IPS-20b (cell line): ENCODE measurements at regions not wholly inside any gene's neighbourhood (a gene's known extent, or its start where the extent isn't known, plus 50 kb on each side); places are given as distances from the start of the nearest gene placed in this dataset.

Experiments used
- H3K27ac ChIP-seq: one replicate; pipeline ENCODE4 v1.5.1; 2013; ENCODE audit warnings: low read length
- H3K27me3 ChIP-seq: 2 replicates; pipeline ENCODE4 v1.6.1; 2013; ENCODE audit warnings: mild to moderate bottlenecking, low read length, inconsistent platforms; ENCODE audit not compliant: insufficient read depth
- H3K36me3 ChIP-seq: 2 replicates; pipeline ENCODE4 v1.6.1; 2013; ENCODE audit warnings: low read depth, mild to moderate bottlenecking, inconsistent platforms, low read length, moderate library complexity; ENCODE audit not compliant: insufficient read depth
- H3K4me1 ChIP-seq: 2 replicates; pipeline ENCODE4 v1.6.1; 2013; ENCODE audit warnings: mild to moderate bottlenecking, control low read depth, inconsistent platforms, low read length, moderate library complexity; ENCODE audit not compliant: insufficient read depth
- H3K4me3 ChIP-seq: 2 replicates; pipeline ENCODE4 v1.5.1; 2013; ENCODE audit warnings: mild to moderate bottlenecking, low read length, inconsistent platforms
- H3K9ac ChIP-seq: 2 replicates; pipeline ENCODE4 v1.6.1; 2013; ENCODE audit warnings: low read depth, mild to moderate bottlenecking, inconsistent platforms, low read length, moderate library complexity
- H3K9me3 ChIP-seq: 2 replicates; pipeline ENCODE4 v1.6.1; 2013; ENCODE audit warnings: mild to moderate bottlenecking, low read depth, low read length, inconsistent platforms; ENCODE audit not compliant: insufficient read depth

DNA sequence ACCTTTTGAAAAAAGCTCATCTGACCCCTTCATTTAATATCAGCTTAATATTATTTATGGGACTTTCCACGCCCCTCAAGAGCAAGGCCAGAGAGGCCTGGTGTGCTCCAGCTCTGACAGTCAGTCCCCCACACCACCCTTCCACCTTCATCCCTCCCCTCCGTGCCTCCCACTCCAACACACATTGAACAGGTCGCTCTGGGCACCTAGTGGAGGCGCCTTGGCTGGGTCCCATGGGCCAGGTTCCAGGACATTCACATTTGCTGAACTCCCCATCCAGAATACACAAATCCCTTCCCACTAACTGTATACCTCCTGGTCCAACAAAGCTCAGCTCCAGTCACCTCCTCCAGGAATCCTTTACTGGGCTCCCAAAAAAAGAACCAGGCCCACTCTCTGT, 137.5 kb downstream of the BCOR start:
- H3K4me3 ChIP-seq: no peak overlapping the region
- no peak overlapping the region for H3K9ac ChIP-seq
- H3K36me3 ChIP-seq: no peaks in the 10 kb centered on the region
- no peaks in the 10 kb centered on the region for H3K9me3 ChIP-seq
- peaks cover 3% of the 10 kb centered on the region; the same call in 1 of the 2 replicates for H3K4me1 ChIP-seq
- H3K27me3 ChIP-seq: no peaks in the 10 kb centered on the region
- H3K27ac ChIP-seq: no peak overlapping the region

DNA sequence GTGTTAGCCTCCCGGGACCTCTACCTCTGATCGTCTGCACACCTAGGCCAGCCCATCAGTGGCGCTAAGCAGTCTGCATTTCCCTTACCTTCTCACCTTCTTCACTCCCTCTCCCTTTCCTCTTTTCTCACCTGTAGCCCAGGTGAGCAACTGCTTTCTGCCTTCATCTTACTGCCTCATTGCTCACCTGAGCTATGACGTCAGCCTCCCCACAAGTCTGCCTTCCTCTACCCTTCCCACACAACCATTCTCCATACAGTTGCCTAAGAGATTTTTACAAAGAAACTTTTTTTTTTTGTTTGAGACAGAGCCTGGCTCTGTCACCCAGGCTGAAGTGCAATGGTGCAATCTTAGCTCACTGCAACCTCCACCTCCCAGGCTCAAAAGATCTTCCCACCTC, 136.3 kb downstream of the BCOR start:
- Histone ChIP-seq H3K36me3 (no peaks in the 10 kb centered on the region), H3K9ac (no peak overlapping the region), H3K4me3 (no peak overlapping the region), H3K27ac (no peak overlapping the region), H3K9me3 (no peaks in the 10 kb centered on the region), H3K27me3 (no peaks in the 10 kb centered on the region), H3K4me1 (no peaks in the 10 kb centered on the region)

DNA sequence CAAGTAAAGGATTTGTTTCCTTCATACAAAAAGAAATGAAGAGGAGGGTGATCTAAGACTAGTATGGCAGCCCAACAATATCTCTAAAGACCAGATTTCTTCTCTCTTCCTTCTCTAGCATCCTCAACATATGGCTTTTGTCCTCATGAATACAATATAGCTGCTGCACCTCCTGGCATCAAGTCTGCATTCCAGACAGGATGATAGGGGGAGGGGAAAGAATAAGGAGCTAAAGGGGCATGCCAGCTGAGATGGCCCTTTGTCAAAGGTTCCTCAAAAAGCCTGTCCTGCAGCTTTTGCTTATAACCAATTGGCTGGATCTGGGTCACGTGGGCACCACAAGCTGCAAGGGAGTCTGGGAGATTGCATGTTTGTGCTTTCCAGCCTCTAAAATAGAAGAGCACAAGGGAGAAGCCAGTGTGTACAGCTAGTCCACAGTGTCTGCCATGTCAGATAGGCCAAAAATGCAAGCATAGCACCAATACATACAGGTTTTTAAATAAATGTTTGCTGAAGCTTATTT, 132.6 kb downstream of the BCOR start:
- H3K36me3 ChIP-seq: no peaks in the 10 kb centered on the region
- no peaks in the 10 kb centered on the region for H3K27me3 ChIP-seq
- H3K4me1 ChIP-seq: peaks cover 4% of the 10 kb centered on the region; the same call in 1 of the 2 replicates
- no peak overlapping the region for H3K4me3 ChIP-seq
- no peak overlapping the region for H3K27ac ChIP-seq
- H3K9me3 ChIP-seq: no peaks in the 10 kb centered on the region
- H3K9ac ChIP-seq: no peak overlapping the region

DNA sequence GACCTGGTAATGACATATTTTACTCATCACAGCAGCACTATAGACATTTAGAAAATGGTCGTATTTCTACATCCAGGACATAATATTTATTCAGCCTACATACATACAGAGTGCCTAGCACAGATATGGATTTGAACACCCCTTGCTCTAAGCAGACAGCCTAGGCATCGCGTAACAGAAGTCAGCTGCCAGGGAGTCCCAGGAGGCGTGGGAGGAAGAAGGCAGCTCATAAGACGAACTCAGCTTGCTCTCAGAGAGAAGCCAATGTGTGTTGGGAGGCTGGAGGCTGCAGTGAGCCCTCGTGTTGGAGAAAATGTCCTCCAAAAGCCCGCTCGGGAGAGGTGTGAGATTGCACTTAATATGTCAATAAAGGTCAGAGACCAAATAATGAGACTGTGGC, 131.6 kb downstream of the BCOR start:
- no peak overlapping the region for H3K4me3 ChIP-seq
- H3K4me1 ChIP-seq: peaks cover 4% of the 10 kb centered on the region; the same call in 1 of the 2 replicates
- H3K9ac ChIP-seq: no peak overlapping the region
- H3K27me3 ChIP-seq: no peaks in the 10 kb centered on the region
- no peaks in the 10 kb centered on the region for H3K36me3 ChIP-seq
- no peak overlapping the region for H3K27ac ChIP-seq
- H3K9me3 ChIP-seq: no peaks in the 10 kb centered on the region

DNA sequence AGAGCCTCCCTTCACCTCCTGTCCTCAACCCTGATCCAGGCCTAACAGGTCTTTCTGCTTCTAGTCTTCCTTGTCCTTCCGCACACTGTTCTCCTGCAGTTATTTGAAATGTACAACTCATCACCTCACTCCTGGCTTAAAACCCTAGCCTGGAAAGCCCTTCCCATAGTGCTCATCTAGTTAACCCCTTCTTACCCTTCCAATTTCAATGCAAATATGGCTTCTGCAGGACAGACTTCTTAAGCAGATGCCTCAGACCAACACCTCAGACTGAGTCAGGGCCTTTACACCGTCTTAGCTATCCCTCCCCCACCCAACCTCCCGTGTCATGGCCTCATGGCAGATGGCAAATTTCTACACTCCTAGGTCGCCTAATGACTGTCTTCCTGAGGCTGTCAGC, 130.4 kb downstream of the BCOR start:
- no peak overlapping the region for H3K27ac ChIP-seq
- H3K27me3 ChIP-seq: no peaks in the 10 kb centered on the region
- no peaks in the 10 kb centered on the region for H3K36me3 ChIP-seq
- no peak overlapping the region for H3K9ac ChIP-seq
- H3K4me1 ChIP-seq: peaks cover 4% of the 10 kb centered on the region; the same call in 1 of the 2 replicates
- no peak overlapping the region for H3K4me3 ChIP-seq
- no peaks in the 10 kb centered on the region for H3K9me3 ChIP-seq

DNA sequence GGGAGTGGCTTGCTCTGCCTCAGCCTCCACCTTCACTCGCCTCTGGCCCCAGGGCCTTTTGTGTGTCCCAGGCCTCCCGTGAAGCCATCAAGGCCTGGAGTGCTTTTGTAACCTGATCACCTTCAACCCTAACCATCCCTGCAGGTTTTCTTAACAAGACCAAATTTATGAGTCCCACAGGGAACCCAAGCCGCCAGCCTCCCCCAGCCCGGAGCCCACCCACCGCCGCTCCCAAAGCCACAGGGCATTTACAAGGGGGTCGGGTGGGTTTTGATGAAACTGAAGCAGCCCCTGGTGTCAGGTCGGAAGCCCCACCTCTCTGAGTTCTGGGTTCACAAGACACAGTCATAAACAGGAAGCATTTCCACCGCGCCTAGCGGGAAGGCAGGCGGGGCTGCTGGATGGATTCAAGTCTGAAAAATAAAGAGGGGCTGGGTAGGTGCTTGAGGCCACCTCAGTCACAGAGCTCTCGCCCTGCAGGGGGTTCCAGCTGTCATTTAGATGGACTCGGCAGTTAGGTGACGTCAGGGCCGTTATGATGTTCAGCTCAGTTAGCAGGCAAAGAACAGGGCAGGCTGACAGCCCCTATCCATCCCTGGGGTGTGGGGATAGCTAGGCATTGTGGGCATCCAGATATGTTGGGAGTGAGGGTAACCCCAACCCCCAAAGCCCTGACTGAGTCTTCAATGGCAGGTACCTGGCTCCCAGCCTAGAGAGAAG, 128.5 kb downstream of the BCOR start:
- Histone ChIP-seq H3K9ac (no peak overlapping the region), H3K9me3 (no peaks in the 10 kb centered on the region)

DNA sequence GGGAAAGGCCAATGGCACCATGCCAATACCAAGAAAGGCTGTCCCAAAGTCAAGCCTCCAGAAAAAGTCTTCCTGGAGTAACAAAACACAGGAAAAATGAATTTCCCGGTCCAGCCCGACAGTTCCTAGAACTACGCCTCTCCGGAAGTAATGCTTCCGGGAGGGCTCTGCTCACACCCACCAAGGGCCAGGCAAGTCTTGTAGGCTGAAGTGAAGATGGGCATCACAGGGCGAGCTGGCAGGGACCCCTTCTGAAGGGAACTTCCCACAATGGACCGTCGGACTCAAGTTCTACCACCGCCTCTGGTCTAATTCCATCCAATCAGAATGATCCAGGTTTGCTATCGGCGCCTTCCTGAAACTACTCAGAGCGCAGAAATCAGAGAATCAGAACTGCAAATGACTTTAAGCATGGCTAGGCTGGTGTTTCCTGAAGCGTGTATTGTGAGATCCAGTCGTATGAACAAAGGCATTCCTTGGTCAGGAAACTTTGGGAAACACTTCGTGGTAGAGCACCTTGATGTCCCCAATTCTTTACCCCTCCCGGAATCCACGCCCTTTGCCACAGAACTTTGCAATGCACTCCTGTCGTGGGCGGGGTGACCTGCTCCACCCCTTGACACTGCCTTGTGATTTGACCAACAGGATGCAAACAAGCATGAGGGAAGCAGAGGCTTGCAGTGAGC, 127.8 kb downstream of the BCOR start:
- no peak overlapping the region for H3K9ac ChIP-seq

More for the DNA sequence above, 128.5 kb downstream of the BCOR start:
- H3K27me3 ChIP-seq: no peaks in the 10 kb centered on the region
- H3K27ac ChIP-seq: no peak overlapping the region
- H3K4me3 ChIP-seq: peak overlapping the region; percentile 35; the same call in 1 of the 2 replicates
- no peaks in the 10 kb centered on the region for H3K36me3 ChIP-seq
- peaks cover 4% of the 10 kb centered on the region; the same call in 1 of the 2 replicates for H3K4me1 ChIP-seq

DNA sequence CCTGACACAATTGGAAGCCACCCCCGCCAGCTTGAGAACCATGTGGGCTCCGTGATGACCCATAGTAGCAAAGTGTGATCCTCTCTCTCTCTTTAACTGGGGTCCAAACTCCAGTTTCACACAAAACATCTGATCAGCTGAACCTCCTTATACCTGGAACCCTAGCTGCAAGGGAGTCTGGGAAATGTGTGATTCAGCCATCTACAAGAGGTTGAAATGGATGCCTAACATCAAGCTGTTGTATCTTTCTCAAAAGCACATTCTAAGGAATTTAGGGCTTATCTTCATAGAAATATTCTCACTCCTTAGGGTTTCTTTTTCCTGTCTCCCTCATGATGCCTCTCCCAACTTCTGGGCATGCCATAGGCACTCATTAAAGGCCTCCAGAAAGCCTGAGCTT, 126.0 kb downstream of the BCOR start:
- no peak overlapping the region for H3K9ac ChIP-seq
- no peak overlapping the region for H3K27ac ChIP-seq
- H3K4me1 ChIP-seq: peaks cover 13% of the 10 kb centered on the region; the same call in 1 of the 2 replicates
- H3K4me3 ChIP-seq: no peak overlapping the region
- H3K9me3 ChIP-seq: no peaks in the 10 kb centered on the region
- H3K36me3 ChIP-seq: no peaks in the 10 kb centered on the region
- H3K27me3 ChIP-seq: no peaks in the 10 kb centered on the region

More for the DNA sequence above, 127.8 kb downstream of the BCOR start:
- H3K4me1 ChIP-seq: peaks cover 10% of the 10 kb centered on the region; the same call in 1 of the 2 replicates
- H3K4me3 ChIP-seq: no peak overlapping the region
- no peak overlapping the region for H3K27ac ChIP-seq
- no peaks in the 10 kb centered on the region for H3K27me3 ChIP-seq
- H3K36me3 ChIP-seq: no peaks in the 10 kb centered on the region
- no peaks in the 10 kb centered on the region for H3K9me3 ChIP-seq

DNA sequence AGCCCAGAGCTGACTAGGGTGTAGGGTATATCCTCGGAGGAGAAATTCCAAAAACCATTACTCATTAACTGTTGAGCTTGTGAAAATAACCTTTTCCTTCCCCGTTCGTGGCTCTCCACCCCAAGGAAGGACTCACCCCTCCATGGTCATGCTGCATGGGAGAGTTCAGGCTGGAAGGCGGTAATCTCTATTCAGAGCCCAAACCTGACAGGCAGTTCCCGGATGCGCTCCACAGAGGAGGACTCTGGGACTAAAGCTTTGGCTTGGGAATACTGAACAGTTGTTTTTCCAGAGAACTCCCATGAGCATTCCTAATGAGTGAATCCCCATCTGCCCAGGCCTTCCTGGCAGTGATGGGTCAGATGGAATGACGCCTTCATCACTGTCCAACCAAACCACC, 125.4 kb downstream of the BCOR start:
- H3K4me1 ChIP-seq: peaks cover 13% of the 10 kb centered on the region; the same call in 1 of the 2 replicates

DNA sequence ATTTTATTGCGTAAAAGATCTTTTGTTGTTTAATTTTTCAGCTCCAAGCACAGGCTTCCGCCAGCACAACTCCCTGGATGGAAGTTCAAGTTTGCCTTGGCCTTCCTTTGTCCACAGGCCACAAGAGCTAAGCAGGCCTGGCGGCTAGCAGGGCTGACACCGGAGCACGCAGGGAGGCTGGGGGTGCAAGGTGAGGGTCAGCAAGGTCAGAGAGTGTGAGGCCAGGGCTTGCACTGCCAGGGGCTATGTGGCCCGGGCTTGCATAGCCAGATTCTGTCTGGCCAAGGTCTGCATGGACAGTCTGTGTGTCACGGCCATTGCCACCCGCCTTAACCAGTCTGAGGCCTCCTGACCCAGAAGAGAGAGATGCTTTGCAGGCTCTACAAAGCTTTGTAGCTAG, 123.9 kb downstream of the BCOR start:
- Histone ChIP-seq H3K4me1 (peaks cover 10% of the 10 kb centered on the region; the same call in 1 of the 2 replicates), H3K27ac (no peak overlapping the region), H3K9me3 (no peaks in the 10 kb centered on the region), H3K27me3 (no peaks in the 10 kb centered on the region), H3K9ac (no peak overlapping the region), H3K36me3 (no peaks in the 10 kb centered on the region), H3K4me3 (no peak overlapping the region)

More for the DNA sequence above, 125.4 kb downstream of the BCOR start:
- Histone ChIP-seq H3K9me3 (no peaks in the 10 kb centered on the region), H3K27ac (no peak overlapping the region), H3K4me3 (no peak overlapping the region), H3K9ac (no peak overlapping the region), H3K36me3 (no peaks in the 10 kb centered on the region), H3K27me3 (no peaks in the 10 kb centered on the region)

DNA sequence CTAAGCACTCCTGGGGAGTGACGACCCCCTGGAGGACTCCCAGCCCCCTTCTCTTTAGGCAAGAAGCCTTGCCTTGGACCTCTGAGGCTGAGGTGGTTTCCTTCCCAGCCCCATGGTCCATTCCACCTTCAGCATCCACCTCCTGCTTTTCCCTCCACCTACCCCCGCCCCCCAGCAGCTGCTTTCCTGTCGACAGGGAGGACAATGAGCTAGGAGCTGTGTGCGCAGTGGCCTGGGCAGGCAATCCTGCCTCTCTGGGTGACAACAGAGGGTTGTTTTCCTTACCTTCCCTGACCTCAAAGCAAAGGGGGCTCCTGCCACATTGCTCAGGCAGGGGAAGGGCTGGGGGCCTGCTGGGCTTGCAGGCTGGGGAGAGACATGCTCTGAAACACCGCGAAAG, 123.5 kb downstream of the BCOR start:
- no peak overlapping the region for H3K4me3 ChIP-seq
- H3K27me3 ChIP-seq: no peaks in the 10 kb centered on the region
- H3K4me1 ChIP-seq: peaks cover 10% of the 10 kb centered on the region; the same call in 1 of the 2 replicates
- no peaks in the 10 kb centered on the region for H3K9me3 ChIP-seq
- H3K27ac ChIP-seq: no peak overlapping the region
- H3K9ac ChIP-seq: no peak overlapping the region
- no peaks in the 10 kb centered on the region for H3K36me3 ChIP-seq
